HS-5 (cell line): ENCODE measurements at regions not wholly inside any gene's neighbourhood (a gene's known extent, or its start where the extent isn't known, plus 50 kb on each side); places are given as distances from the start of the nearest gene placed in this dataset.

Experiments used
- DNase-seq: peaks from one replicate; pipeline ENCODE4 v3.0.0-alpha.2; 2012; ENCODE audit warnings: low read depth

DNA sequence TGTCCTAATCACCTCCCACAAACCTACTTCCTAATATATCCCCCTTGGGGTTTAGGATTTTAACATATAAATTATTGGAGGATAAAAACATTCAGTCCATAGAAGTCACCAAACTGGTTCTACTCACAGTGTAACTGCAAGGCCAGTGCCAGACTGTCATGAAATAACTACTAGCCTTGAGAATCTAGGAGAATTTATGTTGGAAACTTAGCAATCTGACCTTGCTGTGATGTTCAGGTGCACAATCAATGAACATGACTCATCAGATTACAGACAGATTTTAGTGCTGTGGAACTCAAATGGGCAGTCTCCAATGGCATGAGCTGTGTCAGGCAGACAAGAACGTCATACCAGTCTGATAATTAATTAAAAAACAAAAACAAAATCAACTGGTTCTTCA is 571.4 kb upstream of the IGFBP3 start:
- no peak for DNase-seq

DNA sequence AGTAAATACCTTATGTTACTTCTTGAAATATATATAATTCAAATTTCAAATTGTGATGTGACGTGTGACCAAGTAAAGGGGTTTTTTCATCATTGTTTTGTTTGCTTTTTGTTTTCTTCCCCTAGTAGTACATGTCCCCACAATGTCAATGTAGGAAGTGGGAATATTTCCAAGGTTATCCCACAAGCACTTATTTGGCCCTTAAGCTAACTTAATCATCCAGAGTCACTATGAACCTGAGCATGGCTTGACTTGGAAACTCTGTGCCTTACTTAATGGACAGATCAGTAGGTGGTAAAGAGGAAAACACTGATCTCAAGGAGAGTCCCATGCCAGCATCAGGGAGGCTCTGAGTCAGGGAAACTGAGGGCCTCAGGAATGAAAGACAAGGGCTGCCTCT is 569.3 kb upstream of the IGFBP3 start:
- no peak for DNase-seq

DNA sequence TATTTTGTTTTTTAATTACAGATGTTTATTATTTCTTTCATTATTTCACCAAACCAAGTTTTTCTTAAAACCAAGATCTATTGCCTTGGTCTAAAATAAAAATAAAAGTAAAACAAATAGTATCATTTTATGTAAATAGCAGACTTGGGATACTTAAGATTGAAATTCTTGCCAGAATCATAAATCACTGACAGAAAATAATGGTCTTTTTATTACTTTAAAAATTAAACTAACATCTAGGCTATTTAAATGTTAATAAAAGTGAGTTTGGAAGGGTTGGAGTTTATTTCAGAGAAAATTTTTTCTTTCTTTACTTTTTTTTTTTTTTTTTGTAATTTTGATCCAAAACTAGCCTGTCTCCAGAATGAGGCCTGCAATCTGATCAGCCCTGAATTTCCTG is 568.0 kb upstream of the IGFBP3 start:
- DNase-seq = no peak

DNA sequence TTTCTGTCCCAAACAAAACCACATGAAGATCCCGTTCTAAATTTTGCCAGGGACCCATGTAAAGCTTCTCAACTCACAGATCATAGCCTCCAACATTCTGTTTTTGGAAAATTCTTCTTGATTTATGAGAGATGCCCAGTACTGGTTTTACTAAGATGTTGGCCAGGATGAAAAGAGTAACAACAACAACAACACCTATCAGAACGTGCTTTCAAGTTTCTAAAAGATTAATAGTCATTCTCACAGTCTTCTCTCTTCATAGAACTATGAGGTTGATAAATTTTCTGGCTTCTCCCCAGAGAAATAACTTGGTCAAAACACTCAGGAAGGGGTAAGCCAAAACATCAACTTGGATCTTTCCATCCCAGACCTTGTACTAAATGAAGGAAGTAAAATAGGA is 567.5 kb upstream of the IGFBP3 start:
- DNase-seq = no peak

DNA sequence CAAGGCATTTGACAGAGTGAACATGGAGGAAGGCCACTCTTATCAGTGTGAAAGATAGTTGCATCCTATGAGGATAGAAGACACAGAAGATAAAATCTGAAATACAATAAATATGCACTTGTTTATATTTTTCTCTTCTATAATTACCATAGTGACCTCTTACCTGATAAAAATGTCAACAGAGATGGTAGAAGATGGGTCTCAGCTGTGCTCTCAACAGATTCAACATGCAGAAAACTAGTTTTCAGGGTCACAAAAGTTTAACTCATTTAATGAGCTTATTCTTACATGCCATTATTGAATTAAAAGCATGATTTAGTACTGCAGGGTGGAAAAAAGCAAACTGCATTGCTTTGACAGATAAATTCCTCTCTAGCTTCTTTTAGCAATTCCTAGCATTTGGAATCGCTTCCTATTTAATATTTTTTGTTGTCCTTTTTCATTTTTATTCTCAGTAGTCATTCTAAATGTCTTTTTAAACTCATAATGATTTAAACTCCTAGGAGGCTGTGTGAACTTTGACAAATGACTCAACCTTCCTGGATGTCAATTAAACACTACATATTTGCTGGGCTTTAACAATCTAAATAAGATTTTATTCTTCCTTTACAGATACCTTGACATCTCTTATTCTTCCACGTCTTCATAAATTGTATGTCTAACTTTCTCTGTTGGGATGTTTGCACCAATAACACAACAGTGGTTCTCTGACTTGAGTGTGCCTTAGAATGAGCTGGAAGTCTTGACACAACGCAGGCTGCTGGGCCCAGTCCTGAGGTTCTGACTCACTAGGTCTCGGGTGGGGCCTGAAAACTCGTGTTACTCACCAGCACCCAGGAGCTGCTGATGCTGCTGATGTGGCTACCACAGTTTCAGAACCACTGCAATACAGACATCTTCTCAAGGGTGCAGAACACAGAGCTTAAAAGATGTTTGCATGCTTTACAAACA is 565.5 kb upstream of the IGFBP3 start:
- peak; percentile 63 for DNase-seq

DNA sequence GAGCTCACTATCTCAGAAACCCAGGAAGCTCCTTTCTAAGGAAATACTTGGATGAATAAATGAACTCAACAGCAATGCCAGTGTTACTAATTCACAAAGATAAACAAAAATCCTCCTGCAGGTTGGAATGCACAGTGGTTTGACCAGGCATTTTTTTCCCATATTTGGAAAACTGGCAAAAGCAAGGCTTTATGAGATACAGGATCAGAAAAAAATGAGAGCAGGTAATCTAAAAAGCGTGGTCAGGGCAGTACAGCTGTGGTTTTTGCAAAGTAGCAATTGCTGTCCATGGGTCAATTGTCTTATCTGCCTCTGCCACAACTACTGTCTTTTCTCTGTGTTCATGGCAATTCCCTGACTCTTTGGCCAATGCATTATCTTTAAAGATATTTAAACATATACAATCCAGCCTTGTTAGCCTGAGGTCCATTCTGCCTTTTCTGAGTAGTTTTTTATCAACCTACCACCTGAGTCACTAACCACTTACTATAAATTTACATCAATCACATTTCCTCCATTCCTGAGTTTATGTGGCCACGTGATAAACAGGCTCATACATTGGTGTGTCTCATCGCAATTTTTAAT is 564.5 kb upstream of the IGFBP3 start:
- DNase-seq = no peak

DNA sequence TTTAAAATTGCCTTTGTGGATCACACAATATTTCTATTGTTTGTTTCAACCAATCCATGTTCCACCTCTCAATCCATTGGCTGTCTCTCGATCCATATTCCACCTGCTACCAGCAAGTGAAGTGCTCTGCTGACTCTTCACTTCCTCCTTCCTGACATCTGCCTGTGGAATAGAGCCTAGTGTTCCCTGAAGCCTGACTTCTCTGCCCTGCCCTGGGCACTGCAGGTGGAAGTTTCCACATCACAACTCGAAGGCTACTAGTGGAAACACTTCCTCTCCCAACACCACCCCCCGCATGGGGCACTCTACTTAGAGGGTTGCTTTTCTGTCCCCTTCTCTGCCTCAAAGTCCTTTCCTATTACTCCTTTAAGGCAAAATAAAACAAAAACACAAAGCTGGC is 563.8 kb upstream of the IGFBP3 start:
- DNase-seq = no peak

DNA sequence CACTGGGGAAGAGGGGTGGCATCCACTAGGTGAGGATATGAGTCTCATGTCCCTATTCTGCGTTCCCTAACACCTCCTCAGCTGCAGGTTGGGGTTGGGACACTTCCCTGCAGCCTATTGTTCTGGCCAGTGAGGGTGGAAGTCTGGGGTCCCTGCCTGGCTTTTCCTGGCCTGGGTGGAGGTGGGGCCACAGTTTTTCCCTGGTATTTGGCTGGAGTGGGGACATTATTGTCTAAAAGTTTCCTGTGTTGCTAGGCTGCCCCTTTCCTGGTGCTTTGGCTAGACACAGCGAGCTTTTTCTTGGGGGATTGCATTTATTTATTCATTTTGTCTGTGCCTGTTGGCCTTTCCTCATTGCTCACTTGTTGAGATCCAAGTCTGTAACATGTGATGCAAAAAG is 559.5 kb upstream of the IGFBP3 start:
- DNase-seq = no peak

DNA sequence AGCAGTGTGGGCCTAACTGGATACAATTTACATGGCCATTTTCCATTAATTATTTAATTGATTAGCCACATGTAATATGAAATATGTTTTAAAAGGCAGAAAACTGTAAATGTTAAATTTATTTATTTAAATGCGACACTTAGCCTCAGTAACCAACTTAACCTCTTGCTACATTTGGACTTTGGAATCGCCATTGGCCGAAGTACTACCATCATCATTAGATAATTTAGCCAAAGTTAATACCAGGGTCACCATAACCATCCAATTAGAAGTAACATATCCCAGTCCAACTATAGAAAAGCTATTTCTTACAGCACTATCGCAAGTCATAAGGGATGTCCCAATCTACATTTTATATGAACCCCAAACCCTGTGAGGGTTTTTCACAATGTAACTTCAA is 558.6 kb upstream of the IGFBP3 start:
- no peak for DNase-seq

DNA sequence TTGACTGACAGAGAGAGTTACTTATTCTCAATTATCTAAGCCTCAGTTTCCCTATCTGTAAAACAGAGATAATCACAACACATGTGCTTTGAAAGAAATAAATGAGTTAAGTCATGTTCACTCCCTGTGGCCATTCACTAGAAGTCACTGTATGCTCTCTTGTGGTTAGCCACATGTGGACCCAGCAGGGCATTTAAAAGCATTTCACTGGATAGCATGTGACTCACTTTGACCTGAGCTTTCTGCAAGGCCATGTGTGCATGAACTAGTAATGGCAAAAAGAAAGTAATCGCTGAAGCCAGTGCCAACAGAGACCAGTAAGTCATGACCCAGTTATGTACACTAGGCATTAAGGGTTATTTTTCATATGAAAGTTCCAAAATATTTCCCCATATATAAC is 557.0 kb upstream of the IGFBP3 start:
- peak; percentile 77 for DNase-seq

DNA sequence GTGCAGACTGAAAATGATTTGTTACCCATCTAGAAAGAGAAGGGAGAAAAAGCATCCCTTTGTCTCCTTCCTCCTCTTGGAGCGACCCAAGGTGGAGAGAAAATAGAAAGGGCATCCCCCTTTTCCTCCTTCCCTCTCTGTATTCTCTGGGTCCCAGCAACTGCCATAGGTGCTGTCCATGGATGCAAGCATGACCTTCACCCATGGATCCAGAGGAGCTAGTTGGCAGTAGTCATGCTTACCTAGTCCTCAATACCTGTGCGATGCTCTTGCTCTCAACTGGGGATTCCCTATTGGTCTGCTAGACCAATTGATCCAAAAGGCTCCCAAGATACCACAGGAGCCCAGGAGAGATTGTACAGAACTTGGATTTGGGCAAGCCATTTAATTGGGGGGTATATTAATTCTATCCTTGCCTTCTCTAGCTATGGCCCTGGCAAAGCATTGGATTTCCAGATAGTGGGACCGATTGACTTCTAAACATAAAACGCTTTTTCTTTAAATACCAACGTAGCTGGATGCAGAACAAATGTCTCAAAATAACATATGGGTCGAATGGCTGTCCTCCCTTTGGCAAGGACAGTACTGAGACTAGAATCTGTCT is 547.8 kb upstream of the IGFBP3 start:
- no peak for DNase-seq

DNA sequence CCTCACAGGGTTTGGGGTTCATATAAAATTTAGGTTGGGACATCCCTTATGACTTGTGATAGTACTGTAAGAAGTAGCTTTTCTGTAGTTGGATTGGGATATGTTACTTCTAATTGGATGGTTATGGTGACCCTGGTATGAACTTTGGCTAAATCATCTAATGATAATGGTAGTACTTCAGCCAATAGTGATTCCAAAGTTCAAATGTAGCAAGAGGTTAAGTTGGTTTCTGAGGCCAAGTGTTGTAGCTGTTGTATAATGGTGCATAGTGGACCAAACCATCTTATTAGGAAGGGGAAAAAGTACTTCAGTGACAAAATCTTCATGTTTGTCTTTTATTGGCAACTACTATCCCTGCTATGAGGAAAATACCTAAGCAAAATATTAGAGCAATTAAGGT is 542.1 kb upstream of the IGFBP3 start:
- DNase-seq = no peak

DNA sequence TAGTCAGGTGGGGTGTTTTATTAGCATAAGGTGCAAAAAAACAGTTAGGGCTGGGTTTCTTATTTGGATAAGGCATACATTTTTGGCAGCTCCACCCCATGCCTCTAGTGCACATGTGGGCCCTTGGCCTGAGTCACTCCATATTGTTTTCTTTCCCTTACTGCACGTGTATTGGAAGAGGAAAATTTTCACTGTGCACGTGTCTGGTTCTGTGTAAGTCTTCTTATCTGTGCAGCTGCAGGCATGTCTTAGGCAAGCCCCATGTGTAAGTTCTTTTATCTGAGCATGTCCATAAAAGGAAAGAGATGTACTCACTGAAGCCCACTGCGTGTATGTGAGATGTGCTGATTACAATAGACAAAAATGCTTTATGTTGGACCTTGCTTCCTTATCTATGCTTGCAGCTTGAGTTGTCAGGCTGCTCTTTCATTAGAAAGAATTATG is 540.3 kb upstream of the IGFBP3 start:
- DNase-seq = no peak

DNA sequence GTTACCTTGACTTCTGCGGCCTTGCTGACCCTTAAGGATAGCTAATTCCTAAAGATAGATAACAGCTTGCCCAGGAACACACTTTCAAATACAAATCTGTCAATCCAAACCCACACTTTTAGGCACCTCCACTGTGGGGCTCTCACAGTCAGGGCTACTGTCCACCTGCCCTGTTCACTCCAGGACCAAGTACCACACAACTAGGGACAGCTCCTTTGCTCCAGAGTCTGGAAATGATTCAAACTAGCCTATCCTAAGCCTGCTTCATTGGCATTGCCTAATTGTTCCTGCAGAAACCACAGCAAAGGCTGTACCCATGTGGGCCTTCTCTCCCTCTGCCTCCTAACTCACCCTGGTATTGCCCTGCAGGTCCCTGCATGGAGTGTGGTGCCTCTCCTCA is 538.9 kb upstream of the IGFBP3 start:
- DNase-seq = no peak

DNA sequence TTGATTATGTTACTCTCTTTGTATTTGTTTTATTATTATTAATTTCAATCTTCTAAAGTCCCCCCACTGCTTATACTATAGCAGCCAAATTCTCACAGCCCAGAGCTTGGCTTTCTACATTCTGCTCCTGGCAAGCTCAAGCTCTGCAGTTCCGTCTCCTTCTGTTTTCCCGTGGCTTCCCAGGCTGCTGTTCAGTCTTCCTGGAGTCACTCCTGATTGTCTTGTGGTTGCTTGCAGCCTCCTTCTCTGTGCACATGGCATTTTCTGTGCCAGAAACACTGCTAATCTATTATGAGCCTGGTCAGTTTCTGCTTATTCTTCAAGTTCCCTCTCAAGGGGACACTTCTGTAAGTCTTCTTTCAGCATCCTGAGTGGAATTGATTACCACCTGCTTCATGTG is 533.7 kb upstream of the IGFBP3 start:
- no peak for DNase-seq

DNA sequence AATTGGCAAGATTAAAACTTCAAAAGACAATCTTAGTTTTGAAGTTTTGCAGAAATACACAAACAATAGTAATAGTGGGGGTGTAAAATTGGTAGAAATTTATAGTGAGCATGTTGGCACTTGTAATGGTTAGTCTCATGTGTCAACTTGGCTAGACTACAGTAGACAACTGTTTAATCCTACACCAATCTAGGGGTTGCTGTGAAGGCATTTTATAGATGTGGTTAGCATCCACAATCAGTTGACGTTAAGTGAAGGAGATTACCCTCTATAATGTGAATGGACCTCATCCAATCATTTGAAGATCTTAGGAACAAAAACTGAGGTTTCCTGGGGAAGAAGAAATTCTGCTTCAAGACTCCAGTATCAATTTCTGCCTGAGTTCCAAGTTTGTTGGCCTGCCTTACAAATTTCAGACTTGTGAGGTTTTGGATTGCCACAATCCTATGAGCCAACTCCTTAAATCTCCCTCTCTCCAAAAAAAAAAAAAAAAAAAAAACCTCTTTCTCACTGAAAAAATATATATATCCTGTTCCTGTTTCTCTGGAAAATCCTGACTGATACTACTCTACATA is 531.6 kb upstream of the IGFBP3 start:
- DNase-seq = no peak

DNA sequence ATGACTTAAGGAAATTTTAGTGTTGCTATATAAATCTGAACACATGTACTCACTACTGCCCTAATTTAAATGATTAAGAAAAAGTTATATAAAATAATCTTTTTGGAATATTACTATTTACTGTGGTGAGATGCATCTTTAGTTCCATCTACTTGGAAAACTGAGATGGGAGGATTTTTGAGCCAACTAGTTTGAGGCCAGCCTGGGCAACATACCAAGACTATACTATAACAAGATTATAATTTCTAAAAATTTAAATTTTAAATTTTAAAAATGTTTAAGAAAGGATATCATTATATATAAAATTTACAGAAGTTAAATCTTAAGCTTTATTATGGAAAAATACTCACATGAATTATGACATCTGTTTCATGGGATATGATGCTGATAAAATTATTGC is 530.8 kb upstream of the IGFBP3 start:
- no peak for DNase-seq

DNA sequence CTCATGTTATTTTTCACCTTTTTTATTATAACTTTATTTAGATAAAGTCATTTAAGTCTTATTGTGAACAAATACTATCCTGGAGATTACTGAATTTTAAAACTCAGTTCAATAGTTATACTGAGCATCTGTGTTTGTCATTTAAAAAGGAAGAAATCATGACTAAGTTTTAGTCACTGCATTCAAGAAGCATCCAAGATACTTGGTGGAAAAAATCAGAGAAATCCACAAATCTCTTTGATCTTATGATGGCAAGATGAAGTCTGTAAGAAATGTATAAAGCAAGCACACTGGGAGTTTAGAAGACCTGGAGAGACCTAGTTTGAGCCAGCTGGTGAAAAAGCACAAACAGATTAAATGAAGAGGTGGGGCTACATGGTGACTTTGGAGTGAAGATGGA is 529.8 kb upstream of the IGFBP3 start:
- DNase-seq = no peak

DNA sequence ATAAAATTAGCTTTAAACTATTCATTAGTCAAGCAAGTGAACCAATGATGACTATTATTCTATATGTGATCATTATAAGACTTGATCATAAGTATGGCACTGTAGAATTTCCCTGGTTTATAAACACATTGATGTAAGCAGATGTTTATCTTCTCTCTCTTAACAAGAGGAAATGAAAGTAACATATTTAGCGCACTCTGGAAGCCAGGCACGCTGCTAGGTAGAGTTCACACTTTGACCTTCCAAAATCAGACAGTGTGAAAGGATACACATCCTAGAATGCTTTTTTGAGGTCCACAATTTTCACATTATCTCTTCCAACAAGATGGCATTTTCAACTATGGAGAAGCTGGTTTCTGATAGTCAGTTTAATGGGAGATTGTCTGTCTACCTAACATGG is 529.4 kb upstream of the IGFBP3 start:
- DNase-seq = no peak

DNA sequence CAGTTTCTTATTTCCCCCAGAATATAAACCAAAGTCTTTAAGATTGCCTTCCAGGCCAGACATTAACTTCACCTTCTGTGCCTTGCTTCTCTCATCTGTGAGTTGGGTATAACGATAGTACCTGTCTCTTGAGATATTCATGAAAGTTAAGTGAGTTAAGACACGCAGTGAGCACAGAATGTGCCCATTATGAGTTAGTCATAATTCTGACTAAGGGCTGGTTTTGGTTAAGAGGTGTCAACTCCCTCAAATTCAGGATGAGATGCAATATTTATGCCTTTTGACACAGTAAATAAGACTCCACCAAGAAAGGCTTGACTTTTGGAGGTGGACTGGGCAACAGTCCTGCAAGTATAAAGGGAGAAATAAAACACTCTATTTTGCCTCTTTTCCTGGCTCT is 528.7 kb upstream of the IGFBP3 start:
- no peak for DNase-seq

DNA sequence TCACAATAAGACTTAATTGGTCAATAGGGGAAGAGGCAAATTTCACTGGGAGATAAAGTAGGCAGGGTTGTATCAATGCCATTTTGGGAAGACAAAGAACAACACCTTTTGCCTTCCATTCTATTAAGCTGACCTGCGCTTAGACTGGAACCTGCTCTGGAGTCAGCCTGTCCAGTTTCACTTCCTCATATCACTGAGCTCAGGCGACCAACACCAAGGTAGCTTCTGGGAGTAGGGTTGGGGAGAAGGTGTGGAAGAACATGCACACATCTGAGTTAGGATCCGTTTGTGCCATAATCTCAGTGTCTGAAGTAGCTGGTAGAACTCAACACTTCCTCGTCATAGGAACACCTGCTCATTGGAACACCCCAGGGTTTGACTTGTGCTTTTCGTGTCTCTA is 527.4 kb upstream of the IGFBP3 start:
- no peak for DNase-seq

DNA sequence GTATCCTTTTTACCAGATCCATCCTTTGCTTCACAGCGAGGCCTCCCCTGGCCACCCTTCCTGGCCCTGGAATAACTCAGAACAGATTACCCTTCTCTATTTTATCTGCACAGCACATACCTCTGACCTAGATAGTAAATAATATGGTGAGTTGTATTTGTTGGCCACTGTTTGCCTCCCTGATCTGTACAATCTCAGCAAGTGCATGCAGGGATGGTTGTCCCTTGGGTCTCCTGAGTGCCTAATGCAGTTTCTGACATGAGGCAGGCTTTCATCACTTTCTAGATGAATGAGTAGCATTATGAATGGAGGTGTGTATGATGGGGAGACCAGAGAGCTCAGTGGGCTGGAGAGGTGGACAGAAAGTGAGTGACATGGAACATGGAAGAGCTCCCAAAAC is 525.1 kb upstream of the IGFBP3 start:
- DNase-seq = no peak

DNA sequence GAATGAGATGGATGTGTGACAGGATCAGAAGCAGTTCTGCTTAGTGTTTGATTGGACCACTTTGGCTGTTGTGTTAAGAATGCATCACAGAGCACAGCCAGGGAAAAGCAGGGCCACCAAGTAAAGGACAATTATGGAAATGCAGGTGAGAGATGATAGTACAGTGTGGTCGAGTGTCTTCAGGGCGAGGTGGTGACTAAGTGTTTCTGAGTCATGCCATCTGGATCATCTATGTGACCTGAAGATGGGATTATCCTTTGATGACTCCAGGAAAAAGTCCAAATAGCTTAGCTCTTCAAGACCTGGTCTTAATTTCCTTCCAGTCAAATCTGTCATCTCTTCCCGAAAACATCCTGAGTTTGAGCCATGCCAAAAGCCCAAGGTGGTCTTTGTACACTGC is 523.2 kb upstream of the IGFBP3 start:
- DNase-seq = no peak
